Endothelial cell (in vitro differentiated cells): ENCODE measurements at regions not wholly inside any gene's neighbourhood (a gene's known extent, or its start where the extent isn't known, plus 50 kb on each side); places are given as distances from the start of the nearest gene placed in this dataset.
"Not testable (repeated sequence)": the region's sequence is repeated elsewhere in the genome, so short reads cannot be mapped to it uniquely, and the experiment has no call there.

Source experiments
- DNase-seq: peaks from one replicate; pipeline ENCODE4 v3.0.0; 2021; ENCODE audit warnings: low spot score
- H3K27ac Mint-ChIP-seq: one replicate; pipeline ENCODE4 v1.8.0; 2021; ENCODE audit warnings: mixed read lengths, inconsistent platforms; ENCODE audit not compliant: unreplicated experiment
- H3K27me3 Mint-ChIP-seq: one replicate; pipeline ENCODE4 v1.8.0; 2021; ENCODE audit warnings: mild to moderate bottlenecking, moderate library complexity, mixed read lengths, inconsistent platforms; ENCODE audit not compliant: unreplicated experiment
- H3K36me3 Mint-ChIP-seq: one replicate; pipeline ENCODE4 v1.8.0; 2021; ENCODE audit warnings: mild to moderate bottlenecking, low read depth, mixed read lengths, inconsistent platforms; ENCODE audit not compliant: unreplicated experiment
- H3K4me1 Mint-ChIP-seq: one replicate; pipeline ENCODE4 v1.8.0; 2021; ENCODE audit warnings: mild to moderate bottlenecking, mixed read lengths, inconsistent platforms; ENCODE audit not compliant: unreplicated experiment
- H3K4me3 Mint-ChIP-seq: one replicate; pipeline ENCODE4 v1.8.0; 2021; ENCODE audit warnings: mild to moderate bottlenecking, mixed read lengths, inconsistent platforms; ENCODE audit not compliant: unreplicated experiment
- H3K9me3 Mint-ChIP-seq: one replicate; pipeline ENCODE4 v1.8.0; 2021; ENCODE audit warnings: mixed read lengths, inconsistent platforms; ENCODE audit not compliant: unreplicated experiment
- TF ChIP-seq, protein P1 (sequence below): fragments of 200-600 bp; sonication (generic); IDR thresholded peaks from one replicate; pipeline ENCODE4 v1.5.0; 2021; ENCODE audit warnings: antibody characterized with exemption; ENCODE audit not compliant: unreplicated experiment

DNA sequence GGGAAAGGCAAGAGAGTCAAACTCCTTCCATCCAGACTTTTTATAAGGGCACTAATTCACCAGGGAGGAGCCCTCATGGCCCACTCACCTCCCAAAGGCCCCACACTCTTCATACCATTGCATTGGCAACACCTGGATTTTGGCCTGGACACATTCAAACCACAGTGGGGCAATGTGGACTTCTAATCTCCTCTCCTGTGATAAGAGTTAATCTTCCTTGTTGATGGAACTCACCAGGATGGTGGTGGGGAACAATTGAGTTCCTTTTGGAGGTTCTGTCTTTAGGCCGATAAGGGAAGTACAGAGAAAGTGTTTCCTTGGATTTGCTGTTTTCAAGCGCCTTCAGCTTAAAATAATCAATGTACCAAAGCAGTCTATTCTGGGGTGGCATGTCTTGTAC is 268.7 kb downstream of the CD83 start:
- no peak overlapping the region for H3K27ac Mint-ChIP-seq
- H3K27me3 Mint-ChIP-seq, result no peaks in the 10 kb centered on the region
- no peak for DNase-seq
- H3K9me3 Mint-ChIP-seq, result no peaks in the 10 kb centered on the region
- TF ChIP-seq, protein P1, sequence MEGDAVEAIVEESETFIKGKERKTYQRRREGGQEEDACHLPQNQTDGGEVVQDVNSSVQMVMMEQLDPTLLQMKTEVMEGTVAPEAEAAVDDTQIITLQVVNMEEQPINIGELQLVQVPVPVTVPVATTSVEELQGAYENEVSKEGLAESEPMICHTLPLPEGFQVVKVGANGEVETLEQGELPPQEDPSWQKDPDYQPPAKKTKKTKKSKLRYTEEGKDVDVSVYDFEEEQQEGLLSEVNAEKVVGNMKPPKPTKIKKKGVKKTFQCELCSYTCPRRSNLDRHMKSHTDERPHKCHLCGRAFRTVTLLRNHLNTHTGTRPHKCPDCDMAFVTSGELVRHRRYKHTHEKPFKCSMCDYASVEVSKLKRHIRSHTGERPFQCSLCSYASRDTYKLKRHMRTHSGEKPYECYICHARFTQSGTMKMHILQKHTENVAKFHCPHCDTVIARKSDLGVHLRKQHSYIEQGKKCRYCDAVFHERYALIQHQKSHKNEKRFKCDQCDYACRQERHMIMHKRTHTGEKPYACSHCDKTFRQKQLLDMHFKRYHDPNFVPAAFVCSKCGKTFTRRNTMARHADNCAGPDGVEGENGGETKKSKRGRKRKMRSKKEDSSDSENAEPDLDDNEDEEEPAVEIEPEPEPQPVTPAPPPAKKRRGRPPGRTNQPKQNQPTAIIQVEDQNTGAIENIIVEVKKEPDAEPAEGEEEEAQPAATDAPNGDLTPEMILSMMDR, result no peak
- H3K36me3 Mint-ChIP-seq, result no peaks in the 10 kb centered on the region
- H3K4me1 Mint-ChIP-seq, result peaks cover 20% of the 10 kb centered on the region
- no peak overlapping the region for H3K4me3 Mint-ChIP-seq

DNA sequence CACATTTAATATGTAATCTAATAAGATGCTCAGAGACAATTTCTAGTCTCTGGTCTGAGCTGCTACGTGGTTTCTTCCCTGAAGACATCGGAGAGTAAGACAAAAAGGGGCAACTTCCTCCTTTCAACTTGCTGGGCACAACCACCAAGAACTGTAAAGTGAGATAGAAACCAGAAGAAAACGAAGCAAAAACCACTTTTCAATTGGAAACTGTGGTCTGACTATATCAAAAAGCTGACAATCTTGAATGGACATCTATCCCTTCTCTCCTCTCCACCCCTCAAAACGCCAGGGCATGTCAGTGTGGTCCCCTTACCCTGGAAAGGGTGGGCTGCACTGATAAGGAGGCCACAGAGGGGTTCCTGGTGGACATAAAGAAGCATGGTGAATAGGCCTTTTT is 269.1 kb downstream of the CD83 start:
- Mint-ChIP-seq H3K9me3 (no peaks in the 10 kb centered on the region), H3K36me3 (no peaks in the 10 kb centered on the region), H3K4me3 (no peak overlapping the region), H3K27ac (no peak overlapping the region), H3K27me3 (no peaks in the 10 kb centered on the region), H3K4me1 (peaks cover 16% of the 10 kb centered on the region)
- no peak for DNase-seq
- TF ChIP-seq, protein P1, result no peak

GRCh38 chr6:14388371-14388770 is 270.8 kb downstream of the CD83 start:
- DNase-seq, result no peak
- H3K27ac Mint-ChIP-seq, result no peak overlapping the region
- H3K36me3 Mint-ChIP-seq, result no peaks in the 10 kb centered on the region
- TF ChIP-seq, protein P1, result no peak
- H3K4me3 Mint-ChIP-seq, result no peak overlapping the region
- no peaks in the 10 kb centered on the region for H3K9me3 Mint-ChIP-seq
- peaks cover 13% of the 10 kb centered on the region for H3K4me1 Mint-ChIP-seq
- H3K27me3 Mint-ChIP-seq, result peaks cover 1% of the 10 kb centered on the region

DNA sequence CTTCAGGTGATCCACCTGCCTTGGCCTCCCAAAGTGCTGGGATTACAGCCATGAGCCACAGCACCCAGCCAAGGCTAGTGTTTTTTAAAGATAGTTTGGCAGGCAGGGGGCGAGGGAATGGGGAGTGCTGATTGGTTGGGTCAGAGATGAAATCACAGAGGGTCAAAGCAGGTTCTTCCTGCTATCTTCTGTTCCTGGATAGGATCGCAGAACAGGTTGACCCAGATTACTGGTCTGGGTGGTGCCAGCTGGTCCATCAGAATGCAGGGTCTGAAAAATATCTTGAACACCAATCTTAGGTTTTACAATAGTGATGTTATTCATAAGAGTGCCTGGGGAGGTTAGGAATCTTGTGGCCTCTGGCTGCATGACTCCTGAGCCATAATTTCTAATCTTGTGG is 272.2 kb downstream of the CD83 start:
- not testable (repeated sequence) for H3K27me3 Mint-ChIP-seq, H3K4me3 Mint-ChIP-seq, DNase-seq, H3K27ac Mint-ChIP-seq, H3K9me3 Mint-ChIP-seq, H3K36me3 Mint-ChIP-seq
- H3K4me1 Mint-ChIP-seq, result peaks cover 13% of the 10 kb centered on the region

DNA sequence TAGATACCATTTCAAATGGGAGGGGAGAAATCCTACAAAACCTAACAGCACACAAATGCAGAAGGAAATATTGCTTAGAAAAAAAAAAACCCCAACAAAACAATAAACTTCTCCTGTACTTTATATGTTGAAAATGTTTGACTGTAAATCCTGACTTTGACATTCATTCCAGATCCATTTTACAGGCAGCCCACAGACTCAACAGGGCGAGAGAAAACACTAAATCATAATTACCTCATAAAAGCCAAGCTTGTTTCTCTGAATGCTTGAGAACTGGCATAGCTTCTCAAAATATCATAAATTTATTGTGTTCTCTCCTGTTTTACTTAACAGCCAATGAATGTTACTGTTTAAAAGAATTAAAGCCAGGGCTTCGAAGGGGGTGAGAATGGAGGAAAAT is 273.2 kb downstream of the CD83 start:
- DNase-seq, result no peak
- Mint-ChIP-seq H3K9me3 (no peaks in the 10 kb centered on the region), H3K27me3 (peaks cover 1% of the 10 kb centered on the region), H3K36me3 (no peaks in the 10 kb centered on the region), H3K27ac (no peak overlapping the region), H3K4me1 (peaks cover 13% of the 10 kb centered on the region), H3K4me3 (no peak overlapping the region)
- TF ChIP-seq, protein P1, result no peak

DNA sequence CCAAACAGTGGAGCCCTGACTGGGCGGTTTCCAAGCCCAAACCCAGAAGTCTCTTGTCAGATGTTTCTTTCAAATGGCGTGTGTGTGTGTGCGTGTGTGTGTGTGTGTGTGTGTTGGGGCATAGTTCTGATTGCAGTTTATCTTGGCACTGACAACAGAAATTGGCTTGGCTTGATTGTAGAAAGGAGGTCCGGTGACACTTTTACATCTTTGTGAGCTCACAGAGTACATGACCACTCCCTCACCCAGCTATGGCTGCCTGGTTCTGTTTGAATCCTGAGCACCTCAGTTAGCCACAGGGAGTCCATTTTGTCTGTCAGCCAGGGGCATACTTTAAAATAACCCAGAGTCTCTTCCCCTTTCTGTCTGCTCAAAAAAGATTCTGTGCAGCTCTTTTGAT is 276.3 kb downstream of the CD83 start:
- TF ChIP-seq, protein P1, result no peak
- no peaks in the 10 kb centered on the region for H3K9me3 Mint-ChIP-seq
- no peak overlapping the region for H3K27ac Mint-ChIP-seq
- no peak for DNase-seq
- no peak overlapping the region for H3K4me3 Mint-ChIP-seq
- no peaks in the 10 kb centered on the region for H3K36me3 Mint-ChIP-seq
- H3K27me3 Mint-ChIP-seq, result peaks cover 1% of the 10 kb centered on the region
- peaks cover 7% of the 10 kb centered on the region for H3K4me1 Mint-ChIP-seq
